Breast epithelium (tissue), 4 donors: ENCODE measurements at regions not wholly inside any gene's neighbourhood (a gene's known extent, or its start where the extent isn't known, plus 50 kb on each side); places are given as distances from the start of the nearest gene placed in this dataset.
"Not testable (repeated sequence)": the region's sequence is repeated elsewhere in the genome, so short reads cannot be mapped to it uniquely, and the experiment has no call there.

Experiments used
- DNase-seq, 2 donors: peaks; one replicate each; pipeline ENCODE4 v3.0.0-alpha.2; 2019; ENCODE audit warnings: low spot score in 2 of 2
- H3K27ac ChIP-seq, 2 donors: fragments of 200-600 bp; sonication (generic) in 1 of 2; one replicate each; pipeline ENCODE4 v1.5.1; 2016 to 2019; ENCODE audit warnings: mild to moderate bottlenecking in 1 of 2
- H3K27me3 ChIP-seq, 2 donors: fragments of 200-600 bp; sonication (generic) in 1 of 2; one replicate each; pipeline versions ENCODE4 v1.5.1 to v1.6.0; 2017 to 2019; ENCODE audit warnings: control low read depth in 1 of 2, mild to moderate bottlenecking in 1 of 2
- H3K36me3 ChIP-seq: fragments of 200-600 bp; one replicate; pipeline ENCODE4 v1.5.1; 2019
- H3K4me1 ChIP-seq, 2 donors: fragments of 200-600 bp; sonication (generic); one replicate each; pipeline ENCODE4 v1.5.1; 2016 to 2019; ENCODE audit warnings: control low read depth in 1 of 2
- H3K4me3 ChIP-seq, 3 donors: fragments of 200-600 bp; sonication (generic); 1 replicate in 2 of 3; 2 replicates in 1 of 3; pipeline ENCODE4 v1.5.1; 2016 to 2019; ENCODE audit warnings: mild to moderate bottlenecking in 3 of 3, moderate library complexity in 2 of 3
- H3K9me3 ChIP-seq, 2 donors: fragments of 200-600 bp; sonication (generic) in 1 of 2; one replicate each; pipeline ENCODE4 v1.5.1; 2016 to 2019; ENCODE audit warnings: control low read depth in 1 of 2
- CTCF ChIP-seq, 3 donors: fragments of 450-650 bp; IDR thresholded peaks; one replicate each; pipeline ENCODE4 v1.5.1; 2016 to 2017; ENCODE audit warnings: antibody characterized with exemption in 3 of 3, mild to moderate bottlenecking in 3 of 3, moderate library complexity in 3 of 3
- POLR2A ChIP-seq: fragments of 450-650 bp; IDR thresholded peaks from one replicate; pipeline ENCODE4 v1.6.1; 2016; ENCODE audit warnings: antibody characterized with exemption, mild to moderate bottlenecking, moderate library complexity
- POLR2AphosphoS5 ChIP-seq, 3 donors: sonication (generic); formaldehyde crosslinking; IDR thresholded peaks; one replicate each; pipeline ENCODE4 v1.6.1; 2017; ENCODE audit warnings: antibody characterized with exemption in 3 of 3
- intact Hi-C: fragments of 100-400 bp; cut with DNase I; formaldehyde crosslinking; loops from one replicate; pipeline ENCODE4 v1.15.1; 2023; ENCODE audit warnings: low total_unique reads

DNA sequence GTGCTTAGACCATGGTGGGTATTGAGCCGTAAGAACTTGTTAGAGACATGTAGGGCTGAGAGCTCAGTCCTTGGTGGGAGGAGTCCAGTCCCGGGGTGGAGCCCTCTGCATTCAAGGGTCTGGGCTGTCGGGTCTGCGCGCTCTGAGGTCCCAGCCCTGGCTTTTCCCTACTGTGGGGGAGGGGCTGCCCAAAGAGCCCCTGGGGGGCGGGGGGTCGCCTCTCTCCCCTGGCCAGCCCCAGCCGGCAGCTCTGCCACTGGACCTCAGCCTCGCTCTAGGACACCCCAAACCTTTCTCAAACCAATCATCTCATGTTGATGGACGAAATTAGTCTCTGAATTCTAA lies 1006.4 kb downstream of the BRD1 start:
- peak in 1 of 2 donors; percentile 41 for DNase-seq
- no peaks in the 10 kb centered on the region for H3K4me1 ChIP-seq
- no peak overlapping the region for H3K27ac ChIP-seq
- peaks cover 0 to 4% of the 10 kb centered on the region in 2 donors for H3K9me3 ChIP-seq
- intact Hi-C loops: no loop called here
- no peak for TF ChIP-seq POLR2AphosphoS5 (IDR thresholded peaks at IDR 0.05)
- no peak for TF ChIP-seq CTCF (IDR thresholded peaks at IDR 0.05)
- H3K27me3 ChIP-seq: peaks cover 0 to 33% of the 10 kb centered on the region in 2 donors
- H3K4me3 ChIP-seq: no peak overlapping the region
- no peaks in the 10 kb centered on the region for H3K36me3 ChIP-seq

- Histone ChIP-seq H3K27me3 (peaks cover 0 to 33% of the 10 kb centered on the region in 2 donors), H3K27ac (no peak overlapping the region), H3K4me3 (no peak overlapping the region), H3K4me1 (no peaks in the 10 kb centered on the region), H3K36me3 (no peaks in the 10 kb centered on the region), H3K9me3 (peaks cover 0 to 4% of the 10 kb centered on the region in 2 donors)
- TF ChIP-seq CTCF (IDR thresholded peaks at IDR 0.05) (no peak), POLR2A (no peak), POLR2AphosphoS5 (IDR thresholded peaks at IDR 0.05) (no peak)
- intact Hi-C loops: no loop called here
- peak in 1 of 2 donors; percentile 38 for DNase-seq
Observed at GRCh38 chr22:48820481-48821345, 1007.0 kb downstream of the BRD1 start.

GRCh38 chr22:48819961-48820360 lies 1007.7 kb downstream of the BRD1 start:
- Histone ChIP-seq H3K4me3 (no peak overlapping the region), H3K9me3 (peaks cover 0 to 4% of the 10 kb centered on the region in 2 donors), H3K27me3 (peaks cover 0 to 30% of the 10 kb centered on the region in 2 donors), H3K27ac (no peak overlapping the region), H3K36me3 (no peaks in the 10 kb centered on the region), H3K4me1 (no peaks in the 10 kb centered on the region)
- intact Hi-C loops: no loop called here
- peak in 1 of 2 donors; percentile 20 for DNase-seq
- TF ChIP-seq POLR2A (no peak), POLR2AphosphoS5 (IDR thresholded peaks at IDR 0.05) (no peak), CTCF (IDR thresholded peaks at IDR 0.05) (no peak)

DNA sequence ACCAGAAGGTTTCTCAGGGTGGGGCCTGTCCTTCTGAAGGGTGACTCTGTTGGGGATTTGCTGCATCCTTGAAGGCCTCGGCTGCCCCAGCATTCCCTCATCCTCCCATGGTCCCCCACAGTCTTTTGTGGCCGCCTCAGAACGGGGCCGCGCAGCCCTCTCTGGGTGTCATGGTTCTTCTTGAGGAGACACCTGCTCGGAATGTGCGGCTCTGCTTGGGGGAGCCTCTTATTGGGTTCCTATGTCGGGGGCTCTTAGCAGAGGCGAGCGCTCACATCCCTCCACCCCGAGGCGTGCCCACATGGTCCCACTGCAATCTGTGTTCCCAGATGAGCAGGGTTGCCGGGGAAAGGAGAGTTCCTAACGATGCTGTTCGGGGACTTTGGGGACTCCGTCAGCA lies 1008.4 kb downstream of the BRD1 start:
- no peak for TF ChIP-seq CTCF (IDR thresholded peaks at IDR 0.05)
- no peak for TF ChIP-seq POLR2A
- no peak for TF ChIP-seq POLR2AphosphoS5 (IDR thresholded peaks at IDR 0.05)
- H3K27me3 ChIP-seq: peaks cover 0 to 29% of the 10 kb centered on the region in 2 donors
- DNase-seq: peak in 1 of 2 donors; percentile 34
- intact Hi-C loops: no loop called here
- H3K4me3 ChIP-seq: no peak overlapping the region
- no peaks in the 10 kb centered on the region for H3K36me3 ChIP-seq
- H3K27ac ChIP-seq: no peak overlapping the region
- no peaks in the 10 kb centered on the region for H3K4me1 ChIP-seq
- H3K9me3 ChIP-seq: peaks cover 0 to 4% of the 10 kb centered on the region in 2 donors

DNA sequence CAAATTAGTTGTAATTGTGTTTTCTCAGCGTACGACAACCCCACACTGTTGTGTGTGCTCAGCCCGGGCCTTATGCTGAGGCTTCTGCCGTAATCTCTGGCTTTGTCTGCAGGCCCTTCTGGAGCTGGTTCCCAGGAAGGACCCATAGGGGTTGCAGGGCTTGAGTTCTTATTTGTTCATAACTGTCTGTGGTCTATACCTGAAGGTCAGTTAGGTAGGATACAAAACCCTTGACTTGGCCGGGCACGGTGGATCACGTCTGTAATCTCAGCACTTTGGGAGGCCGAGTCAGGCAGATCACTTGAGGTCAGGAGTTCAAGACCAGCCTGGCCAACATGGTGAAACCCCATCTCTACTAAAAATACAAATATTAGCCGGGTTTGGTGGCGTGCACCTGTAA lies 1010.2 kb downstream of the BRD1 start:
- H3K27ac ChIP-seq, intact Hi-C loops, H3K4me3 ChIP-seq, H3K9me3 ChIP-seq, H3K36me3 ChIP-seq, H3K4me1 ChIP-seq: not testable (repeated sequence)
- peaks cover 0 to 21% of the 10 kb centered on the region in 2 donors for H3K27me3 ChIP-seq
- peak in 1 of 2 donors; percentile 28 for DNase-seq
